ENCODE measurements at regions not wholly inside any gene's neighbourhood (a gene's known extent, or its start where the extent isn't known, plus 50 kb on each side); places are given as distances from the start of the nearest gene placed in this dataset.
"Not testable (repeated sequence)": the region's sequence is repeated elsewhere in the genome, so short reads cannot be mapped to it uniquely, and the experiment has no call there.

- not testable (repeated sequence) for TF ChIP-seq SRF (IDR thresholded peaks at IDR 0.05; ENCODE audit: low read depth); YY1 (IDR thresholded peaks at IDR 0.05; ENCODE audit: extremely low read depth, insufficient replicate concordance, low read depth, low read length); POLR2A (IDR thresholded peaks at IDR 0.05; ENCODE audit: borderline replicate concordance, extremely low read depth, insufficient read depth, insufficient read length); CTCF (IDR thresholded peaks at IDR 0.05 in 2 of 3, conservative IDR thresholded peaks at IDR 0.05 in 1 of 3; ENCODE audit: borderline replicate concordance in 1 of 3, insufficient read depth in 1 of 3, low read depth in 2 of 3, low read length in 2 of 3); EZH2 (IDR thresholded peaks at IDR 0.05)
- TF ChIP-seq, protein P1, sequence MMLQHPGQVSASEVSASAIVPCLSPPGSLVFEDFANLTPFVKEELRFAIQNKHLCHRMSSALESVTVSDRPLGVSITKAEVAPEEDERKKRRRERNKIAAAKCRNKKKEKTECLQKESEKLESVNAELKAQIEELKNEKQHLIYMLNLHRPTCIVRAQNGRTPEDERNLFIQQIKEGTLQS (IDR thresholded peaks at IDR 0.05): not testable (repeated sequence)
Measured at GRCh38 chr2:2894011-2894410, 483.6 kb downstream of the EIPR1 start.

Measured in HCT116 (cell line).